ENCODE measurements at regions not wholly inside any gene's neighbourhood (a gene's known extent, or its start where the extent isn't known, plus 50 kb on each side); places are given as distances from the start of the nearest gene placed in this dataset.

DNA sequence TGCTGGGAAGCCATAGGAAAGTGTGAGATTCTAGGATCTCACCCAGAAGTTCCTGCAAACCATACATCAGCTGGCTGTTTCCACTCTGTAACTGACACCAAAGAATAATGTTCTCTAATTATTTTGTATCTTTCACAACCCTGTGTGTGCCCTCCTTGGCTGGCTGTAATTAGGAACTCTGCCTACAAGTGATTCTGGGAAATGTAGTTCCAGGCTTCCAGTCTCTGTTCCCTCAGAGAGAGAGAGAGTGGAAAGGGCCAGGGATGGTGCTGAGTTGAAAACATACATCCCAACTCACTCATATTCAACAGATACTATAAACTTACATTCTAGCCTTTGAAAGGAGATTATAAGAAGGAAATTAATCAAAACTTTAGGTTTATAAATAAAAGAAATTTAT is 57.5 kb upstream of the C1QTNF7 start:
- H3K79me2 ChIP-seq (ENCODE audit: insufficient read depth, low read length) = no peaks in the 10 kb centered on the region
- H3K4me2 ChIP-seq (ENCODE audit: insufficient read depth, low read length) = no peak overlapping the region
- peaks cover 4% of the 10 kb centered on the region for H3K27me3 ChIP-seq (ENCODE audit: insufficient read depth, low read length)
- DNase-seq (ENCODE audit: insufficient read length, low spot score, missing footprints) = no peak
- H4K20me1 ChIP-seq (ENCODE audit: insufficient read depth, low read length) = no peaks in the 10 kb centered on the region
- TF ChIP-seq, protein P1, sequence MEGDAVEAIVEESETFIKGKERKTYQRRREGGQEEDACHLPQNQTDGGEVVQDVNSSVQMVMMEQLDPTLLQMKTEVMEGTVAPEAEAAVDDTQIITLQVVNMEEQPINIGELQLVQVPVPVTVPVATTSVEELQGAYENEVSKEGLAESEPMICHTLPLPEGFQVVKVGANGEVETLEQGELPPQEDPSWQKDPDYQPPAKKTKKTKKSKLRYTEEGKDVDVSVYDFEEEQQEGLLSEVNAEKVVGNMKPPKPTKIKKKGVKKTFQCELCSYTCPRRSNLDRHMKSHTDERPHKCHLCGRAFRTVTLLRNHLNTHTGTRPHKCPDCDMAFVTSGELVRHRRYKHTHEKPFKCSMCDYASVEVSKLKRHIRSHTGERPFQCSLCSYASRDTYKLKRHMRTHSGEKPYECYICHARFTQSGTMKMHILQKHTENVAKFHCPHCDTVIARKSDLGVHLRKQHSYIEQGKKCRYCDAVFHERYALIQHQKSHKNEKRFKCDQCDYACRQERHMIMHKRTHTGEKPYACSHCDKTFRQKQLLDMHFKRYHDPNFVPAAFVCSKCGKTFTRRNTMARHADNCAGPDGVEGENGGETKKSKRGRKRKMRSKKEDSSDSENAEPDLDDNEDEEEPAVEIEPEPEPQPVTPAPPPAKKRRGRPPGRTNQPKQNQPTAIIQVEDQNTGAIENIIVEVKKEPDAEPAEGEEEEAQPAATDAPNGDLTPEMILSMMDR (IDR thresholded peaks at IDR 0.05; ENCODE audit: extremely low read depth, low read depth, low read length) = no peak
- H2AFZ ChIP-seq (ENCODE audit: low read length) = no peak overlapping the region
- H3K27ac ChIP-seq (ENCODE audit: low read depth, low read length) = no peak overlapping the region
- H3K4me1 ChIP-seq (ENCODE audit: insufficient read depth, low read length) = no peaks in the 10 kb centered on the region
- no peak overlapping the region for H3K4me3 ChIP-seq (ENCODE audit: insufficient read depth, low read length)
- no peaks in the 10 kb centered on the region for H3K9me3 ChIP-seq (ENCODE audit: low read depth, low read length)
- no peaks in the 10 kb centered on the region for H3K36me3 ChIP-seq (ENCODE audit: insufficient read depth, low read length)

DNA sequence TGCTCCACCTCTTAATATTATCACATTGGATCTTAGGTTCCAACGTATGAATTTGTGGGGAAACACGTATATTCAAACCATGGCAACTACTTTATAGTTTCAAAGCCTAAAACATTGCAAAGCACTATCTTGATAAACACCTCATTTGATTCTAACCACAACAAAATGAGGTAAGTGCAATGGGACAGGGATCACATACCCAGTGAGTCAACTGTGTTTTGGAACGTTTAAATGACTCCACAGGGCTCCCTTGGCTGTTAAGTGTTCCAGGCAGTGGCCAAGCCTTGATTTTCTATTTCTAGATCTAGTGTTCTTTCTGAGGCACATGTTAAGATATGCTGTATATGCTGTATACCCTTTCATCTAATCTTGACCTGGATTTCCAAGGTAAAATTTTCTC is 54.5 kb upstream of the C1QTNF7 start:
- H2AFZ ChIP-seq (ENCODE audit: low read length) = no peak overlapping the region
- H3K4me2 ChIP-seq (ENCODE audit: insufficient read depth, low read length) = no peak overlapping the region
- peaks cover 4% of the 10 kb centered on the region for H3K27me3 ChIP-seq (ENCODE audit: insufficient read depth, low read length)
- H3K27ac ChIP-seq (ENCODE audit: low read depth, low read length) = no peak overlapping the region
- TF ChIP-seq, protein P1 (IDR thresholded peaks at IDR 0.05; ENCODE audit: extremely low read depth, low read depth, low read length) = no peak
- no peaks in the 10 kb centered on the region for H3K36me3 ChIP-seq (ENCODE audit: insufficient read depth, low read length)
- no peaks in the 10 kb centered on the region for H3K4me1 ChIP-seq (ENCODE audit: insufficient read depth, low read length)
- no peak overlapping the region for H3K4me3 ChIP-seq (ENCODE audit: insufficient read depth, low read length)
- H4K20me1 ChIP-seq (ENCODE audit: insufficient read depth, low read length) = no peaks in the 10 kb centered on the region
- no peak for DNase-seq (ENCODE audit: insufficient read length, low spot score, missing footprints)
- H3K79me2 ChIP-seq (ENCODE audit: insufficient read depth, low read length) = no peaks in the 10 kb centered on the region
- H3K9me3 ChIP-seq (ENCODE audit: low read depth, low read length) = no peaks in the 10 kb centered on the region

DNA sequence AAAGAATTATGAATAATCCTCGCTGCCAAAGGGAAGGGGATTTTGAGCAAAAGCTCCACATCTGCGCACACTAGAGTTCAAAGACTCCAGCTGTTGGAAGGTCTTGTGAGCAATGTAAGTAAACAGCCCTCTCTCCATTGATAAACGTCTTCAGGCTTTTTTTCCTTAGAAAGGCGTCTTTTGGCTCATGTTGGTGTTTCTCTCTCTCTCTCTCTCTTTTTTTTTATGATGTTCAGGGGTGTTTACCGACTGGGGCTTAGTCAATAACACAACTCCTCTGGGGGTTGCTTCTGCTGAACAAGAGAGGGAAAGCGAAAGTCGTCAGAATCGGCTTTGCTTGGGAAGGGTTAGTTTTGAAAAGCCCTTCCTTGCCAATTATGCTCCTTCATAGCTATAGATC is 53.2 kb upstream of the C1QTNF7 start:
- no peak for DNase-seq (ENCODE audit: insufficient read length, low spot score, missing footprints)
- H3K27me3 ChIP-seq (ENCODE audit: insufficient read depth, low read length) = peaks cover 4% of the 10 kb centered on the region
- no peaks in the 10 kb centered on the region for H3K9me3 ChIP-seq (ENCODE audit: low read depth, low read length)
- no peaks in the 10 kb centered on the region for H3K36me3 ChIP-seq (ENCODE audit: insufficient read depth, low read length)
- H3K4me2 ChIP-seq (ENCODE audit: insufficient read depth, low read length) = peak overlapping the region; percentile 72
- peak overlapping the region; percentile 53 for H3K4me3 ChIP-seq (ENCODE audit: insufficient read depth, low read length)
- H2AFZ ChIP-seq (ENCODE audit: low read length) = peak overlapping the region; percentile 48
- no peak overlapping the region for H3K27ac ChIP-seq (ENCODE audit: low read depth, low read length)
- no peaks in the 10 kb centered on the region for H4K20me1 ChIP-seq (ENCODE audit: insufficient read depth, low read length)
- no peaks in the 10 kb centered on the region for H3K4me1 ChIP-seq (ENCODE audit: insufficient read depth, low read length)
- TF ChIP-seq, protein P1 (IDR thresholded peaks at IDR 0.05; ENCODE audit: extremely low read depth, low read depth, low read length) = no peak
- H3K79me2 ChIP-seq (ENCODE audit: insufficient read depth, low read length) = no peaks in the 10 kb centered on the region

DNA sequence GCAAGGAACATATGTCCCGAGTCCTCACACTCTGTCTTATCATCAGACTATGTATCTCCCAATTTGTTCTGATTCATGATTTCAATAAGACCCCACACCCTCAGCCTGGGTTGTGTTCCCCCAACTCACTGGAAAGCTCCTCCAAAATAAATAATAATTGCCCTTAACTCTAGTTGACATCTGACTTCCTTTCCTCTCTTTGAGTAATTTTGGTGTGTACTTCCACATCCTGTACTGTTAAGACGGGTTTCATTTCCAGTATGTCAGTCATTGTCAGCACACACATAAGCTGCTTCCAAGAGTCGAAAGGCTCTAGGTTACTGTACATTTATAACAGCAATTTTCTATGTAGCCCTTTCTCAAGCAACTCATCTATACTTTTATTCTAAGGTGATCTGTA is 52.2 kb upstream of the C1QTNF7 start:
- H3K36me3 ChIP-seq (ENCODE audit: insufficient read depth, low read length) = no peaks in the 10 kb centered on the region
- H3K4me2 ChIP-seq (ENCODE audit: insufficient read depth, low read length) = no peak overlapping the region
- H3K4me1 ChIP-seq (ENCODE audit: insufficient read depth, low read length) = no peaks in the 10 kb centered on the region
- H3K79me2 ChIP-seq (ENCODE audit: insufficient read depth, low read length) = no peaks in the 10 kb centered on the region
- DNase-seq (ENCODE audit: insufficient read length, low spot score, missing footprints) = no peak
- TF ChIP-seq, protein P1 (IDR thresholded peaks at IDR 0.05; ENCODE audit: extremely low read depth, low read depth, low read length) = no peak
- H2AFZ ChIP-seq (ENCODE audit: low read length) = no peak overlapping the region
- H3K4me3 ChIP-seq (ENCODE audit: insufficient read depth, low read length) = no peak overlapping the region
- peaks cover 4% of the 10 kb centered on the region for H3K27me3 ChIP-seq (ENCODE audit: insufficient read depth, low read length)
- H3K9me3 ChIP-seq (ENCODE audit: low read depth, low read length) = no peaks in the 10 kb centered on the region
- H3K27ac ChIP-seq (ENCODE audit: low read depth, low read length) = no peak overlapping the region
- no peaks in the 10 kb centered on the region for H4K20me1 ChIP-seq (ENCODE audit: insufficient read depth, low read length)
